ENCODE measurements at regions not wholly inside any gene's neighbourhood (a gene's known extent, or its start where the extent isn't known, plus 50 kb on each side); places are given as distances from the start of the nearest gene placed in this dataset.
"Not testable (repeated sequence)": the region's sequence is repeated elsewhere in the genome, so short reads cannot be mapped to it uniquely, and the experiment has no call there.

DNA sequence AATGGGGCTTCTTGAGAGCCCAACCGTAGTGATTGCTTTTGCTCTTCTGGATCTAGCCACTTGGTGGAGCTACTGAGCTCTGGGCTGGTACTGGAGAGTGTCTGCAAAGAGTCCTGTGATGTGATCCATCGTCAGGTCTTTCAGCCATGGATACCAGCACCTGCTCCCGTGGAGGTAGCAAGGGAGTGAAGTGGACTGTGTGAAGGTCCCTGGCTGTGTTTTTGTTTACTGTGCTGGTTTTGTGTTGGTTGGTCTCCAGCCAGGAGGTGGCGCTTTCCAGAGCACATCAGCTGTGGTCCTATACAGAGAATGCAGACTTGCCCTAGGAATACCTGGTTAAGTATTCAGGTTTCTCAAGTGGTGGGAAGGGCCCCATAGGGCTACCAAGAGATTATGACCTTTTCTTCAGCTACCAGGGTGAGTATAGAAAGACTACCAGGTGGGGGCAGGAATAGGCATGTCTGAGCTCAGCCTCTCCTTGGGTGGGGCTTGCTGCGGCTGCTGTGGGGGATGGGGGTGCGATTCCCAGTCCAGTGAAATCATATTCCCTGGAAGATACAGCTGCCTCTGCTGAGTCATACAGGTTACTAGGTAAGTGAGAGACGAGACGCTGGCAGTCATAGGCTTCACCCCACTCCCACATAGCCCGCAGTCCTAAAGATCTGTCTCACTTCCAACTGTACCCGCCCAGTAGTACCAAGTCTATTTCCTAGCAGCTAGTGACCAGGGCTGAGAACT, 733.7 kb downstream of the ZNF385D start:
- no peak for DNase-seq

DNA sequence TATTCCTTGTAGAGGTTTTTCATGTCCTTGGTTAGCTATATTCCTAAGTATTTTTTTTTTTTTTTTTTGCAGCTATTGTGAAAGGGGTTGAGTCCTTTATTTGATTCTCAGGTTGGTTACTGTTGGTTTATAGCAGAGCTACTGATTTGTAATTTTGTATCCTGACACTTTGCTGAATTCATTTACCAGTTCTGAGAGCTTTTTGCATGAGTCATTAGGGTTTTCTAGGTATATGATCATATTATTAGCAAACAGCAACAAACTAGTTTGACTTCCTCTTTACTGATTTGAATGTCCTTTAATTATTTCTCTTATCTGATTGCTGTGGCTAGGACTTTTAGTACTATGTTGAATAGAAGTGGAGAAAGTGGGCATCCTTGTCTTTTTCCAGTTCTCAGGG, 737.4 kb downstream of the ZNF385D start:
- no peak for DNase-seq

DNA sequence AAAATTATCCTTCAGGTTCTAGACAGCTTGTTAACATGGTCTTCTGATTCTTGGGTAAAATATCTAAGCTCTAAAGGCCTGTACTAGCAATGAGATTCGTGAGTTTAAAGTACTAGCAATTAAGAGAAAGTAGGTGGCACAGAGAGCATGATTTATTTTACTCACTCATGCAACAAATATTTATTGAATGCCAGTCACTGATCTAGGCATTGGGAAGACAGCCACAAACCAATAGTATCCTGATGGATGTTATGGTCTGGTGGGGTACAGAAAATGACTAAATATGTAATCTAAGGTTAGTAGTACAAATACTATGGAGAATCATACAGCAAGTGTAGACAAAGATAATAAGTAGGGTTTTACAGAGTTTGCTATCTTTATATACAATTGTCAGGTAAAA, 751.3 kb downstream of the ZNF385D start:
- no peak for DNase-seq

DNA sequence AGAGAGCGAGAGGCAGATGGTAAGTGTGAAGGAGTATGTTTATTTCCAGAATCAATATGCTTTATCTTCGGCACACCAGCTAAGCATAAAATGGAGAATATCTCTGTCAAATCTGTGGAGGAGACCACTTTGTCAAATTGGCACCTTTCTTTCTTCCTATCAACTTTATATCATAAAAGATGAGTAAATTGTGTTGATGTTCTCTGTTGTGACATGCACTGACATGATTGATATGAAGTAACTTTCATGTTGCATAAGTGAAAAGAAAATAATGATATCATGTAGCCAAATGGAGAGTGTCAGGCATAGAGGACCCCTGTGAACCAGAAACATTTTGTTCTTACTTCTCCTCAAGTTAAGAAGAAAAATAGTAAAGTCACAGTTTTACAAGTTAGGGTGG, 753.8 kb downstream of the ZNF385D start:
- DNase-seq: no peak

DNA sequence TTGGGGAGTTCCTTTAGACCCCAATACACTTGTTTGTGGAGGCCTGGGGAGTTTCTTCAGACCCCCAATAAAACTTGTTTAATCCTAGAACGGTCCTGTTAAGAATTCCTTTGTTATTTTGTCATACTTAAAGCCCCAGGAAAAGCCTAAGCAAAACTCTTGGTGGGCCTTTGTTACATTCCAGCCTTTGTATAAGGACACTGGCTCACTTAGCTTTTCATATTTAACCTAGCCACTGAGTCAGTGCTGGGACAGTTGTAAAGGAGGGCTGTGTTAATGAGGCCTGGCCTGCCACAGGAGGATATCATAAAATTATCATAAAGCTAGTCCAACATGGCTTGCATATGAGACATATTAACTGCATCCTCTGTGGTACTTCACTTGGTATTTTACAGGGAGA, 760.1 kb downstream of the ZNF385D start:
- no peak for DNase-seq

DNA sequence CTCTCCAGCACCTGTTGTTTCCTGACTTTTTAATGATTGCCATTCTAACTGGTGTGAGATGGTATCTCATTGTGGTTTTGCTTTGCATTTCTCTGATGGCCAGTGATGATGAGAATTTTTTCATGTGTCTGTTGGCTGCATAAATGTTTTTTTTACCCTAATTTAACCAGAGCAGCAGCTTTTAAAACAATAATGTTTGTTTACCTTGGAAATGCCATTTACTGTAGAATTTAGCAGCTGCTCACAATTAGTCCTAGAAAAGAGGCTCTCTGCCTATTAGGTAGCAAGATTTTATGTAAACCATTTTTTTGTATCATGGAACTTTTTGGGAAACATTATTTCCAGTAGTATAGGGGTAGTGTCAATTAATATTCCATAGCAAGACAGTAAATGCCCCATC, 761.4 kb downstream of the ZNF385D start:
- not testable (repeated sequence) for DNase-seq

DNA sequence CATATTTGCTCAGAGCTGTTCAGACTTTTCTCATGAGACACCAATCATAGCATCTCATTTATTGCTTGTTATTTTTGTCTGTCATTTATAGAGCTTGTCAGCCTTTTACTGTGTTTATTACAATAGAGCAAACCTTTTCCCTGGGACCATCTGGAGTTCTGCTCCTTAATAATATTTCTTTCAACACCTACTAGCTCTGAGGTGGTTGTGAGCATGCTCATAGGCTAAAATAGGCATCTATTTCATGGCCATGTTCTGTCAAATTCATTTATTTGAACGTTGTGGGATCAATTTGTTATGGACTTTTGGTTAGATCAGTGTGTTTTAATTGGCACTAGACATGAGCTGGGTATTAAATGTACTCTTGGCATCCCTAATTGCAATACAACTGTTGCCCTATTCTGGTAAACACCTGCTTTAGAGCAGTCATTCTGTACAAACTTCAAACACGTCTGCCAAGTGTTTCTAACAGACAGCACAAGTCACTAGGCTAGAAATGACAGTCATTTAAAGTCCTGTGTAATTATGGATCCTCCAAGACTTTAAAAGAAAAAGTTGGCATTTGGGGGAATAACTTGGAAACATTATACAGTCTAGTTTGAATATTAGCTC, 766.3 kb downstream of the ZNF385D start:
- no peak for DNase-seq

DNA sequence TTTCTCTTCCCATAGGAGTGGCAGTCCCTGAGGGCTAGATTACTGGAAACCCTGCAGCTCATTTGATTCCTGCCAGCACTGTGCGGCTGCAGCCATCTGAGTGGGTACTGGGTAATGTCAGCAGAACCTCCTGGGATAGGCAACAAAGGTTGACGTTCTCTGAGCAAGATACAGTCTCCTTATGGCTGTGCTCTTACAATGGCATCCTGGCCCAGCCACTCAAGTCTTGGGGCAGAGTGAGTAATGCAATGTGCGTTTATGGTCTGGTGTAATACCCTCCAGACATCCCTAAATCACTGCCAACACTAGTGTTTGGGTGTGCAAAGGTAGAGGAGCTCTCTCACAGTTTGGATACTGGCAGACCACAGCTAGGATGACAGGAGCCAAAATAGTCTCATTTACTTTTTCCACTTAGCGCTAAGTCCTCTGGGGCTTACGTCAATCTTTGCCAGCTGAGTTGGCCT, 775.8 kb downstream of the ZNF385D start:
- no peak for DNase-seq

DNA sequence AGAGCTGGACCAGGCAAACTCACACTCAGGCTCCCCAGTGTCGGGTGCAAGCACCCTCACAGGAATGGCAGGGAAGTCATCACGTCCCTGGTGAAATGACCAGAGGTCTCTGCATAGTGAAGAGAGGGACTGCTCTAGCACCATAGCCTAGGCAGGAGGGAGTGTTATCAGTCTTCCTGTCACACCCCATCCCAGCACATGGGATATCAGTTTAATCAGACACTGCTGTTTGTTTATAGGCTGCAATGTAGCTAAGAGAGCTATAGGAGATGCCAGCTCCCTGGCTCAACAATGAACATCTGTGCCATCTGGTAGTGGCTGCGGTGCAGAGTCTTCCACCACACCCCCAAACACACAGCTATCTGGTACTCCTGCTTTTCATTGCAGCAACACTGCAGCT, 776.6 kb downstream of the ZNF385D start:
- DNase-seq: no peak

DNA sequence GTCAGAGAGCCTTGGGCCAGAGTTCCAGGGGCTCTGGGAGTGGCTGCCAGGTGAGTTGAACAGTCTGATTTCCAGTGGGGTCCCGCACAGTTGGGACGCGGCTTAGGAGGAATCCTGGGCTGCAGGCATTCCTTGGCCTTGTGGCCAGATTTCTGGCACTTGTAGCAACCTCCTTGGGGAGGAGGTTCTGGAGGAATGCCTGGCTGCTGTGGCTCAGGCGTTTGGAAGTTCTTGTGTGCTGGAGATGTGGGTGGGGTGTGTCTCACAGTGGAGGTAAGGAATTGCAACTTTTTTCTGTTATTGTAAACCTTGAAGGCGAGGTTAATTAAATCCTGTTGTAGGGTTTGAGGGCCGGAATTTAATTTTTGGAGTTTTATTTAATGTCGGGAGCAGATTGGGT, 780.2 kb downstream of the ZNF385D start:
- DNase-seq: not testable (repeated sequence)

DNA sequence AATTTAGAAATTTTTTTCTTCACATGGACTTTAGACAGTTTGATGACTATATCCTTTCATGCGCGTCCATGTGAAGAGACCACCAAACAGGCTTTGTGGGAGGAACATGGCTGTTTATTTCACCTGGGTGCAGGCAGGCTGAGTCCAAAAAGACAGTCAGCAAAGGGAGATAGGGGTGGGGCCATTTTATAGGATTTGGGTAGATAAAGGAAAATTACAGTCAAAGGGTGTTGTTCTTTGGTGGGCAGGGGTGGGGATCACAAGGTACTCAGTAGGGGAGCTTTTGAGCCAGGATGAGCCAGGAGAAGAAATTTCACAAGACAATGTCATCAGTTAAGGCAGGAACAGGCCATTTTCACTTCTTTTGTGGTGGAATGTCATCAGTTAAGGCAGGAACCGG, 781.5 kb upstream of the SGO1 start:
- not testable (repeated sequence) for DNase-seq

DNA sequence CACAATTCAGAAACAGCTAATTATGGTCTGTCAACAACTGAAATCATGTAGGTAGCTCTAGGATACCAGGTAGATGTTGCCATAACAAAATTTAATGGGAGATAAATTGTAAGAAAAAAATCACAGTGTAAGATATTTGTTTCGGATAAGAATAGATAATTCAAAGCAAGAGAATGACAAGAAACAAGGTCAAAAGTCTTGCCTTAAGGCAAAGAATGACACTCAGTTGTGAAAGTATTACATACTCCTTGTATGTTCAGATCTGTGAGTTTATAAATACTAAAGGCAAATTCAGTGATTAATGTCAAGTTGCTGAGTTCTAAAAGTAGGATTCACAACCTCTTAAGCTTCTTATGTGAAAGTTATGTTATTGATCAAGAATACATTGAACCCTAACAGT, 772.2 kb upstream of the SGO1 start:
- DNase-seq: no peak

DNA sequence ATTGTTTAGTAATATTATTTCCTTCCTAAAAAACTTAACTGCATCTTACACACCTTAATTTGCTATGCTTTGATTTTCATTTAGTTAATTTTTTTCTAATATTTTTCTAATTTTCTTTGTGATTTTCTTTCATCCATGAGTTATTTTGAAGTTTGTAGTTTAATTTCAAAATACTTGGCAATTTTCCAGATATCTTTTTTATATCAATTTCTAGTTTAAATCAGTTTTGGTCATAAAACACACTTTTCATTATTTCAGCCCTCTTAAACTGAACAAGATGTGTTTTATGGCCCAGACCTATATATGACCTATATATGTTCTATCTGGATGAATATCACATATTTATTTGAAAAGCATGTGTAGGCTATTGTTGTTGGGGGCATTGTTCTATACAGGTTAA, 759.9 kb upstream of the SGO1 start:
- no peak for DNase-seq

DNA sequence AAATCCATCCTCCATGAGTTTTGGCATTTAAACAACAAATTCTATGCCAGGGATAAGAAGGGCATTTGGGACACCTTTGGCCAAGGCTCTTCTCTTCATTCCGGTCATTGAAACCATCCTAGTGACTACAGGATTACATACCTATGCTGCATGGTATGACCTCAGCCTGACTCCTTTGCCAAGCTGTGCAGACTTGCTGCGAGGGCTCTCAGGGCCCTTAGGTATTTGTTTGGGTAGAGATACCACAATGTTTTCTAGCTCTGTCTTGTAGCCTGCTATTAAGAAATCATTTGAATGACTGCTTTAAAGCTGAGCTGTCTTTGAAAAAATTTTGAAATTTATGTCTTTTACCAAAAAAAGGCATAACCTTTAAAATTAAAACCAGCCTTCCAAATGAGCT, 749.8 kb upstream of the SGO1 start:
- DNase-seq: no peak

DNA sequence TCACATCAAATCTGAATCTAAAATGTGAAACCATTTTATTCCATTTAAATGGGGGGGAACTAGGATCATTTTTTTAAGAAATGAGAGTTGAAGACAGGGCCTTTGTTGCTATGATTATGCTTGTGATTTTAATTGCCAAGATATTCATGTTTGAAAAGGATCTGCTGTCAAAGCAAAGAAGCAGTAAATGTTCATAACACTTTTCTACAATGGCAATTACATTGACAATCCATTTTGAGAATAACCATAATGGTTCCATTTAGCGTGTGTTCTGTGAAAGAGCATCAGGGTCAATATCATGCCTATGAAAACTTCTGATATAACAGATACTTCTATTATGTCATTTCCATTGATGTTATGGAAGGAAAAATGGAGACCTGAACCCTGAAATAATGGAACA, 745.8 kb upstream of the SGO1 start:
- no peak for DNase-seq

DNA sequence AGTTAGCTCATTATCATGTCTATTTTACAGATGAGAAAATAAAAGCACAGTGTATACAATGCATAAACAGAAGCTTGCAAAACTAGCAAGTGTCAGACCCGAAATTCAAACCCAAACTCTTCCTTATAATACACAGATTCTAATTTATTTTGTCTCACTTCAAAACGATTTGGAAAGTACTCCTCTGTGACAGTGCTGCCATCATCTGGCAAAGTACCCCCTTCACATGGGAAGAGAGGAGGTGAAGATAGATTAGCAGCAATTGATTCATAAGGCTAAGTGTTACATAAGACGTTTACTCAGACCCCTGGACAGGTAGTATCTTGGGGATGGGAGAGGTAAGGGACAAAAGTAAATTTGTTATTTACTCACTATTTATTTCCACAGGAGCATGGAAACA, 744.0 kb upstream of the SGO1 start:
- no peak for DNase-seq

DNA sequence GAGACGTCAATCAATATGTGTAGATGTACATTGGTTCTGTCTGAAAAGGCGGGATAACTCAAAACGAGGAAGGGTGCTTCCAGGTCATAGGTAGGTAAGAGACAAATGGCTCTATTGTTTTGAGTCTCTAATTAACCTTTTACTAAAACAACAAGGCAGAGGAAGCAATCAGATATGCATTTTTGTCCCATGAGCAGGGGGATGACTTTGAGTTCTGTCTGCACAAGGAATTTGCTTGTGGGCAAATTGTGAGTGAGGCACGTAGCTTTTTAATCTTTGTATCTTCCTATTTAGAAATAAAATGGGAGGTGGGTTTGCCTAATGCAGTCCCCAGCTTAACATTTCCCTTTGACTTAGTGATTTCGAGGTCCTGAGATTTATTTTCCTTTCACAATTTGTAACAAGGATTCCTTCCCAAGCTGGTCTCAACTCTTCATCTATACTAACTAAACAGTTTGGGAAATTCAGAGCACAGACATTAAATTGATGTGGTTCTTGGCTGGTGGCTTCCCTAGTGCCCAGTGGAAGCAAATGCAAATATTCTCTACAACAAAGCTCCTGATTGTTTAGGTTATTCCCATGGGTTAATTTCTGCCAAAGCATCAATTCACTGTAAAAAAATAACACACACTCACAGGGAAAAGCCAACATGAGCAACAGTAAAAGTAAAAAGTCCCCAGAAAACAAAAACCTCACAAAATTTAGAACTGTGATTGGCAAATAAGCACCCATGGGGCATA, 738.8 kb upstream of the SGO1 start:
- no peak for DNase-seq

DNA sequence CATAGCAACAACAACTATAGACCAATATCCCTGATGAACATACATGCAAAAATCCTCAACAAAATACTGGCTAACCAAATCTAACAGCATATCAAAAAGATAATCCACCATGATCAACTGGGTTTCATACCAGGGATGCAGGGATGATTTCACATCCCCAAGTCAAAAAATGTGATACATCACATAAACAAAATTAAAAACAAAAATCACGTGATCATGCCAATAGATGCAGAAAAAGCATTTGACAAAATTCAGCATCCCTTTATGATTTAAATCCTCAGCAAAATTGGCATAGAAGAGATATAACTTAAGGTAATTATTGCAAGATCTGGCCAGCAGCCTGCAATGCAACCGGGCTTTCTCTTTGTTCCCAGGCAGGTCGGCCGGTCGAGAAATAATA, 735.1 kb upstream of the SGO1 start:
- not testable (repeated sequence) for DNase-seq

DNA sequence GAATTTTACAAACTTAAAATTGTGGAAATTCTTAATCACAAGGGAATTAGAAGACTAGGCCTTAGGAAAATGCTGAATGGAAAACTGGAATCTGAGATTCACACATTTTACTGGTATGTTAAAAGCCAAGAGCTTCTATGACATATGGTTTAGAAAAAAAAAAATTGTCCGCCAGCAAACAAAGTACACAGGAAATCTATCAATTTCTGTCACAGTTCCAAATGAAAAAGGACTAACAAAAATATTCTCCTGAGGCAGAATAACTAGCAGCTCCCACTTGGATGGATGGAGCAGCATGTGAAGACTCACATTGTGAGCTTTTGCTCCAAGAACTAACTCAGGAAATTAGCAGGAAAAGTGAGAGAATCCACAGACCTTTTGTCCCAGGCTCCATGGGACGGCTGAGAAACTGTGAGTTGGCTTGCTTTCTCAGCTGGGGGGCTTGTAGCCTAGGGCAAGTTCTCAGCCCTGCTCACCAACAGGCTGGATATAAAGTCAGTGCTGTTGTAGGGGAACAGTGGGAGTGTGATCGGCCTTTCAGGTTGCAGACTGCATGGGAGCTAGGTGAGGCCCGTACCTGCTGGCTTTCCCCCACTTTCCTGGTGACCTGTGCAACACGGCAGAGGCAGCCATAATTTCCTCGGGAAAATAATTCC, 731.1 kb upstream of the SGO1 start:
- DNase-seq: no peak

DNA sequence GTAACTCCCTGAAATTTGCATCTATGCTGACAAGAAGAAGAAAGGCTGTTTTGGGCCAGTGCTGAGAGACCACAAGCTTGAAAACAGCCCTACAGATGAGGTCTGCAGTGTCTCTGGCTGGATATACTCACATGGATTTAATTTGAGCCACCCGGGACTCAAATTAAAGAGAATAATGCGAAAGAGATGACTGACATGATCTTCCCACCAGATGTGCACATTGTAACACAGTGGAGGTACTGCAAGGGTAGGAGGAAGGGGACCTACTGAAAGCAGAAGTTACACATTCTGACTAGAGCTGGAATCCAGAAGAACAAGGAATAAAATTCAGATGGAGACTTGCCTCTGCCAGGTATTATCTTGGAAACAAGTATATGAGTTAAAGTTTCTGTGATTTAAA, 728.3 kb upstream of the SGO1 start:
- DNase-seq: no peak

DNA sequence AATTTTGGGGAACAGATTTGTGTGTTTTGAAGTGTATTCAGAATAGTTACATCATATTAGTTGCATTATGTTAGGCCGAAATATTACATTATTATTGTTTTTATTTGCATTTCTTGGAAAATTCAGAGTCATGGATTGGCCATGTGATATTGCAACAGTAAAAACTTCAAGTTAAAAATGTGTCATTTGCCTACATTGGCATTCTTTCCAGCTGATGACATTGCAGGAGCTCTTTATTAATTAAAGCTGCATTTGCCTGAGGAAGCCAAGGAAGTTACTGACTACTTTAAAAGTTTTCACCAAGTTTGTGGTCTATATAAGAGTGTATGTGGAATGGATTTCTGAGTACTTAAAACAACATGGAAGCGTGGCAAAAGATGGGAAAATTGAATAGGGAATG, 726.4 kb upstream of the SGO1 start:
- no peak for DNase-seq

DNA sequence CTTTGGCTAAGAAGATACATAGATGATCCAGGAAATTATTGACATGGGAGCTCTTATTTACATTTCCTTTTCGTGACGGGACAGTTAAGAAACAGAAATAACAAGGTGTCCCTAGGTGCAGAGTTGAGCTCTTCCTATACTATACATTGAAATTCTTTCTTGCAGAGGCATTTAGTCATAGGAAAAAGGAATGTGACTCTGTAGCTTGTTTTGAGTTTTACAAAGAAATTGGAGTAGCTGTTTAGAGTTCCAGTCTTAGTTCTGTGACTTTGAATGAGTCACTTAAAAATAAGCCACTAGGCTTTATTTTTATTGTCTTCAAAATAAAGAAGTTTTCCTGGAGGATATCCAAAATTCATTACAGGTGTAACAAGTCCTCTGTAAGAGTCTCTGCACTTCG, 723.5 kb upstream of the SGO1 start:
- no peak for DNase-seq

DNA sequence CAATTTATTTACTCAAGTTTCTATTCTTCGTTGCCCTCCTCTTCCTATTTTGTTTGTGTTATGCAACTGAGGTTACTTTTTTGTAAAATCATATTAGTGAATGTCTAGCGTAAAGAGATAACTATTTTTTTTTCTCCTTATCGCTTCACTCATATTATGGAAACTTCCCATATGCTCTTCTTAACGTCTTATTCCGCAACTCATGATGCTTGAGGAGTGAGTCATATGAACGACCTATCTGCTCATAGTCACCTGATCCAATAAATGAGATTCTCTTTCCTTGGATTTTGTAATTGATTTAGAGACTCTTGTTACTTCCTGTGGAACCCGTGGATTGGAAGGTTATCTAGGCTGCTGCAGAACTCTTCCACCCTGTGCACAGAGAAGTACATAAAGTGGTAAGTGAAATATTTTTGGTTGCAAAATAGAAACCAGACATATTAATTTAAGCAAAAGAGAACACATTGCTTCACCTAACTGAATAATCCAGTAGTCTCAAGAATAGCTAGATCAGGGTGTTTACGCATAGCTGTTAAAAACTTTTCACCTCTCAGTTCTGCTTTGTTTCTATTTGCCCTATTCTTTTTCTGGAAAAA, 719.3 kb upstream of the SGO1 start:
- no peak for DNase-seq

Measured in CD4-positive, alpha-beta T cell treated with Interleukin-17A for 4 hours (primary cell).